IgD-negative memory B cell (primary cell): ENCODE measurements at regions not wholly inside any gene's neighbourhood (a gene's known extent, or its start where the extent isn't known, plus 50 kb on each side); places are given as distances from the start of the nearest gene placed in this dataset.

ENCODE experiments used
- H3K27ac Mint-ChIP-seq, 3 donors: one replicate each; pipeline ENCODE4 v1.8.0; 2020 to 2022; ENCODE audit warnings: mild to moderate bottlenecking in 3 of 3, mixed read lengths in 3 of 3, moderate library complexity in 1 of 3
- H3K27me3 Mint-ChIP-seq: one replicate; pipeline ENCODE4 v1.8.0; 2021; ENCODE audit warnings: mixed read lengths
- H3K36me3 Mint-ChIP-seq: one replicate; pipeline ENCODE4 v1.8.0; 2020; ENCODE audit warnings: mild to moderate bottlenecking, mixed read lengths
- H3K4me1 Mint-ChIP-seq, 3 donors: one replicate each; pipeline ENCODE4 v1.8.0; 2020 to 2022; ENCODE audit warnings: mixed read lengths in 3 of 3, mild to moderate bottlenecking in 1 of 3
- H3K4me3 Mint-ChIP-seq, 4 donors: one replicate each; pipeline ENCODE4 v1.8.0; 2020 to 2022; ENCODE audit warnings: mild to moderate bottlenecking in 4 of 4, mixed read lengths in 4 of 4, moderate library complexity in 3 of 4
- H3K9me3 Mint-ChIP-seq, 3 donors: one replicate each; pipeline ENCODE4 v1.8.0; 2020 to 2021; ENCODE audit warnings: mixed read lengths in 3 of 3, mild to moderate bottlenecking in 1 of 3

DNA sequence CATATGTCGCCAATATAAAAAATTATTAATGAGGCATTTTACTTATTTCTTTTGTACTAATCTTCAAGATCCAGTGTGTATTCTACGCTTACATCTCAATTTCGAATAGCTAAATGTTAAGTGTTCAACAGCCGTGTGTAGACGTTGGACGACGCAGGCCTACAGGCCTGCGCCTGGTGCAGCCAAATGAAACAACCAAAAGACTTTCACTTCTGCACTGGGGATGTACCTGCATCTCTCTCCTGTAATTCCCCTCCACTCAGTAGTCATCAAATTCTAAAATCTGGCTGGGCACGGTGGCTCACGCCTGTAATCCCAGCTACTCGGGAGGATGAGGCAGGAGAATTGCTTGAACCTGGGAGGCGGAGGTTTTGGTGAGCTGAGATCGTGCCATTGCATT is 76.8 kb upstream of the HNRNPU start:
- H3K36me3 Mint-ChIP-seq = no peaks in the 10 kb centered on the region
- H3K9me3 Mint-ChIP-seq = no peaks in the 10 kb centered on the region
- H3K27ac Mint-ChIP-seq = peak overlapping the region; percentile 80 to 97 (median 95)
- peak overlapping the region; percentile 32 to 90 (median 78) for H3K4me3 Mint-ChIP-seq
- H3K27me3 Mint-ChIP-seq = no peaks in the 10 kb centered on the region
- H3K4me1 Mint-ChIP-seq = peaks cover 21 to 28% (median 26%) of the 10 kb centered on the region in 3 donors

DNA sequence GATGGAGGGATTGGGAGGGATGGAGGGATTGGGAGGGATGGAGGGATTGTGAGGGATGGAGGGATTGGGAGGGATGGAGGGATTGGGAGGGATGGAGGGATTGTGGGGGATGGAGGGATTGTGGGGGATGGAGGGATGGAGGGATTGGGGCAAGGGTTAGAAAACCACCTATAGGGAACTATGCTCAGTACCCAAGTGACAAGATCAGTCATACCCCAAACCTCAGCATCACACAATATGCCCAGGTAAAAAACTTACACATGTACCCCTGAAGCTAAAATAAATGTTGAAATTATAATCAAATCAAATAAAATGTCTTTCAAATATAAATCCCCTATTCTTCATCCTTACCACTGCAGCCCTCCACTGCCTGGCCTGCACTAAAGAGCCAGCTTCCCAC is 72.8 kb upstream of the HNRNPU start:
- Mint-ChIP-seq H3K4me3 (no peak overlapping the region), H3K36me3 (no peaks in the 10 kb centered on the region), H3K27me3 (no peaks in the 10 kb centered on the region), H3K9me3 (no peaks in the 10 kb centered on the region), H3K27ac (no peak overlapping the region), H3K4me1 (peaks cover 13 to 17% (median 14%) of the 10 kb centered on the region in 3 donors)

DNA sequence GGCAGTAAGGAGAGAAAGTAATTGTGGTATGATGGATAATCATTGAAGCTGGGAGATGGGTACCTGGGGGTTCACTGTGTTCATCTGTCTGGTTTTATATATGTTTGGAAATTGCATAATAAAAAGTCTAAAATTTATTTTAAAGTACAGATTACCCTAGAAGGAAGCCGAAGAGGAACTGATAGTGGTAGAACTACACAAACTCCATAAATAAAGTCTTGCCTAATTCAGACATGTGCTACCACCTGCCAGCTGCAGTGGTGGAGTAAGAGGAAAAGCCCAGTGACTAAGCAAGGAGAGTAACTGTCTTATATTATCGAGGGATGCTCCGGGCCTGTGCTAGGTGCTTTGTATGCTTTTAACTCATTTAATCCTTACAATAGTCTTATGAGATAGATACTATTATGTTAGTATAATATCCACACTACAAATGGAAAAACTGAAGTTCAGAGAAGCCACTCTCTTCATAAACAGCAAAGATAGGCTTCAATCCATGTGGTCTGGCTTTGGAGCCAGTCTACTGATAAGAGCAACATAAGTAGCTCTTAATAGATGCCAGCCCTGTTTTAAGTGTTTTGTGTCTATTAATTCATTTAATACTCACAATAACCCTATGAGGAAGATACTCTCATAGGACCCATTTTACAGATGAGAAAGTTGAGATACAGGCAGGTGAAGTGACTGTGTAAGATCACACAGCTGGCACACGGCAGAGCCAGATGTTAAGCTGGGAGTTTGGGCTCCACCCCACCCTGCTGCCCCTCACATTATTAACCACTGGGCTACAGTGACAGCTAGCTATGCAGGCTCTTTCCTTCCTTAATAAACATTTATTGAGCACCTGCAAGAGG is 56.8 kb upstream of the HNRNPU start:
- H3K27ac Mint-ChIP-seq = peak overlapping the region in 1 of 3 donors; percentile 2
- no peaks in the 10 kb centered on the region for H3K27me3 Mint-ChIP-seq
- H3K4me3 Mint-ChIP-seq = peak overlapping the region in 2 of 4 donors; percentile 0 to 58

DNA sequence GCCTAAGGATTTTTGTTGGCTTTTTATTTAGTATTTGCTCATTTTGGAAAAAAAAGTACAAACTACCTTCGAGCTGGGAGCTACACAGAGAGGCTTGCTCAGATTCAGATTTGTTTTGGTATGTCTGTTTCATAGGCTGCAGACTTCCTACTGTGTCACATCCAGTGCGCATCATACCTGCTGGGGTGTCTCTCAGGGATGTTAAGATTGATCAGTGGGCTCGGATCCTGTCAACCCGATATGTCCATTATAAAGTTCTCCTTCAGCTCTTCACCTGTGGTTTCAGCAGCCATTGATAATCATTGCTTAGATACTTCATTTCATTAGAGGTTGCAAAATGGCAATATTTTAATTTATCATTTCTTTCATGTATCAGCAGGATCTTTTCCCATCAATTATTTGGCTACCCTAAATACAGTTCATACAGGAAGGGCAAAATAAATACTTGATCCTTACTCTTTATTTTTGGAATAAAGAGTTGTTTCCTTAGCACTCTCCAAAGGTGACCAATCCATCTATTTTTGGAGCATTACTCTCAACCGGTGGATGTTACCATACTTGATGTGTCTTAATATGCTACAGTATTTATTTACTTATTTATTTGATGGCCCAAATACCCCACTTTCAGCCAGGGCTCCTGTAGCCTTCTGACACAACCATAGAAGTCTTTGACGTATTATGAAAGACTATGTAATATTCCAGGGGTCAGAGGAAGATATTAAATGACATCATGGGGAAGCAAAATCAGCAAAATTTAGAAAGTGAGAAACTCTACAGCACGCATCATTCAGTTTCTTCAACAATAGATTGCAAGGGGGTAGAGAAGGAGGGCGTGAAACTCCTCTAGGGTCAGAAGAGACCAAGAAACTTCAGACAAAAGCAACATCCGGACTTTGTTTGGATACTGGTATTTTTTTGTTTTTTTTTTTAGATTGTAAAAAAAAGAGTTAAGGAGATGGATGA is 55.3 kb upstream of the HNRNPU start:
- H3K27ac Mint-ChIP-seq = peak overlapping the region in 1 of 3 donors; percentile 94
- no peaks in the 10 kb centered on the region for H3K36me3 Mint-ChIP-seq
- peaks cover 9 to 26% (median 15%) of the 10 kb centered on the region in 3 donors for H3K4me1 Mint-ChIP-seq
- no peaks in the 10 kb centered on the region for H3K9me3 Mint-ChIP-seq
- peak overlapping the region; percentile 83 to 95 (median 86) for H3K4me3 Mint-ChIP-seq
- H3K27me3 Mint-ChIP-seq = no peaks in the 10 kb centered on the region

More for the DNA sequence above, 56.8 kb upstream of the HNRNPU start:
- H3K36me3 Mint-ChIP-seq = no peaks in the 10 kb centered on the region
- H3K9me3 Mint-ChIP-seq = no peaks in the 10 kb centered on the region
- H3K4me1 Mint-ChIP-seq = peaks cover 9 to 26% (median 15%) of the 10 kb centered on the region in 3 donors

DNA sequence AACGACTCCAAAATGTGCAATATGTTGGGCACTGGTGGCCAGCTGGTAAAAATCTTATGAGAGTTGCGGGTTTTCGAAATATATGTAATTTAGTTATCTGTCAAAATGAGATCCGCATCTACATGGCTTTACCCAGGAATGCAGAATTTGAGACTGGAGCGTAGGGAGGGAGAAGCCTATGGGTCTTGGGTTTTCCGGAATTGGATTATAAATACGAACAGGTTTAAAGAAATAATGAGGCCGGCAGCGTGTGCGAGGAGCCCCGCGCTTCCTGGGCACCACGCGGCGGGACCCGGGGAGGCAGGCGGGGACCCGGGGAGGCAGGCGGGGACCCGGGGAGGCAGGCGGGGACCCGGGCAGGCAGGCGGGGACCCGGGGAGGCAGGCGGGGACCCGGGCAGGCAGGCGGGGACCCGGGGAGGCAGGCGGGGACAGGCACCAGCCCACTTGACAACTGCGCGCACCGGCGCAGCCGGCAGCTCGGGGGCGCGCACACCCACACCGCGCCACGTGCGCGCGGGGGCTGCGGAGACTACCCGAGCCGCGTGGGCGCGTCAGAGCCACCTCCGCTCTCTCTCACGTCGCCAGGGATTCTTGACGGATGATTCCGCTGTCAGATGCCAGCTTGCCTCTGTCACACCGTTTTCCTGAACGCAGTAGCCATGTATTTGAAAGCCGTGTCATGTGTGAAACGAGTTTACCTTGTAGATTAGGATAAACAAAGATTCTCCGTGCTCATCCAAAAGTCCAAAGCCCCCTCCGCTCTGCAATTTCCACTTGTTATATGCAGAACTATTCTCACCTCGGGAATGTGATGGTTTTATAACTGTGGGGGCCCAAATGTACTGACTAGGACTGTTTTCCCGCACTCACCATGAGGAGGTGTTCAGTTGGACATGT is 54.3 kb upstream of the HNRNPU start:
- Mint-ChIP-seq H3K36me3 (no peaks in the 10 kb centered on the region), H3K27me3 (no peaks in the 10 kb centered on the region), H3K9me3 (no peaks in the 10 kb centered on the region), H3K27ac (peak overlapping the region; percentile 34 to 94 (median 78)), H3K4me3 (peak overlapping the region; percentile 84 to 96 (median 93)), H3K4me1 (peaks cover 9 to 26% (median 15%) of the 10 kb centered on the region in 3 donors)

DNA sequence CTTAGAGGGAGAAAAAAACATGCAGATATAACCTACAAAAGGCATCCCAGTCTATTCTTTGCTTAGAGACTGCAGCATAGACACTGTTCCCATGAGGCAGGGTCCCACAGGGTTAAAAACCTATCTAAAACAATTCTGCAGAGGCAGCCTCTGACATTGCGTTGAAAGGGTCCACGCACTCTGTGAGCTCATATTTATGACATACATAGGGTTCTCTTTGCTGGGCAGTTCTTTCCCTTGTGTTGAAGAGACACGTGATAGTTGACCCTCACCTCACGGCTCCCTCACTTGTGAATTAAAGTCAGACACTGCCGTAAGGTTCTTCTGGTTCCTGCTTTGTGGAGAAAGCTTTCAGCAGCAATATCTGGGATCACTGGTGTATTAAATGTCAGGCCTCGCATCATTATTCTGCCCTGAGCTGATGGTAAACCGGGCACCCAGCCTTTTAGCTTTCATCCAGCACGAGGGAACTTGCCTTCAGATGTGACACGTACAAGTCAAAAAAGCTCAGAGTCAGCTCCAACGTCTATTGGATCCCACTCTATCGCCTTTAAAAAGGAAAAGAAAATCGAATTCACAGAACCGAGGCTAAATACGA is 52.8 kb upstream of the HNRNPU start:
- H3K36me3 Mint-ChIP-seq = no peaks in the 10 kb centered on the region
- peak overlapping the region in 1 of 4 donors; percentile 18 for H3K4me3 Mint-ChIP-seq
- H3K4me1 Mint-ChIP-seq = peaks cover 9 to 26% (median 15%) of the 10 kb centered on the region in 3 donors
- H3K27ac Mint-ChIP-seq = no peak overlapping the region
- H3K27me3 Mint-ChIP-seq = no peaks in the 10 kb centered on the region
- no peaks in the 10 kb centered on the region for H3K9me3 Mint-ChIP-seq

DNA sequence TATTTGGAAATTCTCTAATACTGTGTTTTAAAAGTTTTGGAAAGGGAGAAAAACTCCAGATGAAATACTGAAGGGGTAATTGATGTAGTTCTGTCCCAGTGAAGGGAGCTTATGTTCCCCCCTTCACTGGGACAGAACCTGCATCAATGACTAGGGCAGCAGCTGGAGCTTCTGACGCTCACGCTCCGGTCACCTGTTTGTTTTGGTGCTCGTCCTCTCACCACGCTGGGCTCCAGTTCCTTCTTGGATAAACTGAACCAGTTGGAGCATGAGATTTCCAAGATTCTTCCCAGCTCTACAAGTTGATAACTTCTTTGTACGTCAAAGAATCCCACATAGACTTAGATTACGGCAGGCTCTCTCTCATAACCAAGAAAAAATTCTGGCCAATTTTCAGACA is 51.4 kb upstream of the HNRNPU start:
- peaks cover 7 to 20% (median 10%) of the 10 kb centered on the region in 3 donors for H3K4me1 Mint-ChIP-seq
- no peak overlapping the region for H3K4me3 Mint-ChIP-seq
- H3K27me3 Mint-ChIP-seq = no peaks in the 10 kb centered on the region
- no peaks in the 10 kb centered on the region for H3K36me3 Mint-ChIP-seq
- H3K27ac Mint-ChIP-seq = no peak overlapping the region
- H3K9me3 Mint-ChIP-seq = no peaks in the 10 kb centered on the region

DNA sequence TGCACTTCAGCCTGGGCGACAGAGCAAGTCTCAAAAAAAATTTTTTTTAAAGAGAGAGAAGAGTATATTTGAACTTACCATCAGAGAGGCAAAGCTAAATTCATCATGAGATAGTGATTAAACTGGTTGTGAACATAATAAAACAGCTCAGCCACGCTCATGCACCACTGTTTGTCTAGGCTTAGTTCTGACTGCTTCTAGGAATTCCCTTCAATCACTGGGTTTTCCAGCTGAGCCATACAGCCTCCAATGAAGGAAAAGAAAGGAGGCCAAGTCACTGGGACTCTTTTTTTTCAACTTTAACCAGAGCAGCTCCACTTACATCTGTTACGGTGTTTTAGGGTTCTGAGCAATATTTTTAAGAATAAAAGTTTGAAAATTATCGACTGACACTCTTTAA is 50.4 kb upstream of the HNRNPU start:
- Mint-ChIP-seq H3K36me3 (no peaks in the 10 kb centered on the region), H3K27ac (peak overlapping the region in 1 of 3 donors; percentile 53), H3K4me3 (no peak overlapping the region), H3K27me3 (peaks cover 1% of the 10 kb centered on the region), H3K4me1 (peaks cover 2 to 13% (median 8%) of the 10 kb centered on the region in 3 donors), H3K9me3 (no peaks in the 10 kb centered on the region)
